Left renal cortex interstitium (tissue), 4 donors: ENCODE measurements at regions not wholly inside any gene's neighbourhood (a gene's known extent, or its start where the extent isn't known, plus 50 kb on each side); places are given as distances from the start of the nearest gene placed in this dataset.

Source experiments
- DNase-seq, 4 donors: peaks; one replicate each; pipeline ENCODE4 v3.0.0-alpha.2; 2013; ENCODE audit warnings: low read depth in 4 of 4, low spot score in 2 of 4, missing footprints in 1 of 4

DNA sequence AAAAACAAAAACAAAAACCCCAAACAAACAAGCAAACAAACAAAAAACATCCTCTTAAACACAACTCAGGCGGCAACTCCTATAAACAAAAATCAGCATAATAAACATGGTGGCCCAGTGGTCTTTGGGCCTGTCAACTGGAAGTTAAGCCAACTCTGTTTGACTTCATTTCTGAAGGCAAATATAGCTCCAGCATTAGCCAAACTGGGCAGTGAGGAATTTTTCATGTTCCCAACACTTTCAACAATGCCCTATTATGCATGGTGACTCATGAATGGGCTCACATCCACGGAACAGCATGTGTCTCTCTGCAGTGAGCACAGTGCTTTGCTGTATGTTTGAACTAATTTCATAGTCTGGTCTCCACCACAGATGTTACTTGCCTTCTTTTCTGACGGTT lies 143.9 kb upstream of the STC2 start:
- no peak for DNase-seq

- no peak for DNase-seq
Observed at GRCh38 chr5:173468821-173469251, 140.6 kb upstream of the STC2 start.

- no peak for DNase-seq
Observed at GRCh38 chr5:173466227-173466626, 138.0 kb upstream of the STC2 start.

DNA sequence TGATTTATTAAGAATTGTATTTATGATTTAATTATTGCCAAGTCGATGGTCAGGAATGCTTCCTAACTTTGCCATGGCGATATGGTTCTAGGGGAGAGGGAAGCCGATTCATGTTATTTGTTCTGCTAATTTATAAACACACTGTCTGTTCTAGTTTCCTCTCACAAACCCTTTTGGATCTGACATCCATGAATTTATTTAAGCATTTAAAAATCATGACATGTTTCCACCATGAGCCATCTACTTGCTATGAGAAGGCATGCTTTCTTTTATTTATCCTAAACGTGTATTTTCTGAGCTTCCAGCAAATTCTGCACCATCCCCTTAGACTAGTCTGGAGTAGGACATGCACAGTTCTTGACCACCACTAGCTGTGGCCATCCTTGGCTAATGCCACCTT lies 136.6 kb upstream of the STC2 start:
- no peak for DNase-seq

- DNase-seq: no peak
Observed at GRCh38 chr5:173463207-173463606, 135.0 kb upstream of the STC2 start.

DNA sequence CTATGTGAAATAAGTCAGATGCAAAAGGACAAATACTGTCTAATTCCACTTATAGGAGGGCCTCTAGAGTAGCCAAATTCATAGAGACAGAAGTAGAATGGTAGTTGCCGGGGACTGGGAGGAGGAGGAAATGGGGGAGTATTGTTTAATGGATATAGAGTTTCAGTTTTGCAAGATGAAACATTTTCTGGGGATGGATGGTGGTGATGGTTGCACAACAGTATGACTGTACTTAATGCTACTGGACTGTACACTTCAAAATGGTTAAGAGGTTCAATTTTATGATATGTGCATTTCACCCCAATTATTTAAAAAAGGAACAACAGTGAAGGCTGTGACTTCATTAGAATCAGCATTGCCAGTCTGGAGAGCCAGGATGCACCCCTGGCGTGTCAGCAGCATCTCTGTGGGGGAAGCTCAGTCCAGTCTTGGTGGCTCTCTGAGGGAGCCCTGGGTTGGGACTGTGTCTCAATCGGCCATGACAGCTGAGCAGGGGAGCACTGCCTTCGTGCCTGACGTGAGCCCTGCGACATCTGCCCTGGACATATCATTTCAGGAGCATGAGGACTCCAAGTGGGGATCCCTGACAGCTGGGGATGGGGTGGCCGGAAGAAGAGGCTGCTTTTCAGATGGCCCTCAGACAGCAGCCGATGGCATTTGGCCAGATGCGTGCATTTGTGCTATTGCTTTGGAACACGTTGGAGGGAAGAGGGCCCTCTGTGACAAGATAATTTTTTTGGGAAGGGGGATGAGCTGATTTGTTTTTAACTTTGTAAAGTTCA lies 130.8 kb upstream of the STC2 start:
- DNase-seq: no peak

- no peak for DNase-seq
Observed at GRCh38 chr5:173457482-173457881, 129.3 kb upstream of the STC2 start.

GRCh38 chr5:173456751-173457171 lies 128.5 kb upstream of the STC2 start:
- no peak for DNase-seq

- no peak for DNase-seq
Observed at GRCh38 chr5:173456181-173456580, 128.0 kb upstream of the STC2 start.

GRCh38 chr5:173455599-173455957 lies 127.4 kb upstream of the STC2 start:
- no peak for DNase-seq

DNA sequence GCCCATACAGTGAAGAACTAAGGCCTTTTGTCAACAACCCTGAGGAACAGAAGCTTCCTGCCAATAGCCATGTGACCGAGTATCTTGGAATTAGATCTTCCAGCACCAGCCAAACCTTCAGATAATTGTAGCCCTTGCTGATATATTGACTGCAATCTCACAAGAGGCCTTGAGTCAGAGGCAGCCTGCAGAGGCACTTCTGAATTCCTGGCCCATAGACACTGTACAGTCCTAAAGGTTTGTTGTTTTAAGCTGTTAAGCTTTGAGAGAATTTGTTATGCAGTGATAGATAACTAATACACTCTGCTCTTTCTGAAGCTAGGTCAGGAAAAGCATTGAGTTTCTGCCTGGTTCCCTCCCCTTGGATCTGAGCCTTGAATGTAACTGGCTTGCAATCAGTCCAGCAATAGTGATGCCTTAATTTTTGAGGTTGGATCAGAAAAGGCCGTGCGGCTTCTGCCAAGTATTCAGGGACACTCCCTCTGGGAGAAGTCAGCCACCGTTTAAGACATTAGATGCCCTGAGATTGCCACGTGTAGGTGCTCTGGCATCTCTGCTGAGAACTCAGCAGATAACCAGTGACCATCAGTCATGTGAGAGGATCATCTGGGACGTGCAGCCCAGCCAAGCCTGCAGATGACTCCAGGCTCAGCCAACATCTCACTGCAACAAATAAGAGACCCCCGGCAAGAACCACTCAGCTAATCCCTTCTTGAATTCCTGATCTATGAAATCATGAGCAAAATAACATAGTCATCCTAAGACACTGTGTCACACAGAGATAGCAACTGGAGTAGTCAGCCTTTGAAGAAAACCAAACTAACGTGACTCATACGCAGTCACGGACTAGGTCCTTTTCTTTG lies 126.8 kb upstream of the STC2 start:
- DNase-seq: no peak

GRCh38 chr5:173454361-173454735 lies 126.1 kb upstream of the STC2 start:
- DNase-seq: no peak

- no peak for DNase-seq
Observed at GRCh38 chr5:173453167-173453566, 125.0 kb upstream of the STC2 start.

GRCh38 chr5:173452119-173452905 lies 124.1 kb upstream of the STC2 start:
- DNase-seq: no peak

- no peak for DNase-seq
Observed at GRCh38 chr5:173451651-173452050, 123.4 kb upstream of the STC2 start.

DNA sequence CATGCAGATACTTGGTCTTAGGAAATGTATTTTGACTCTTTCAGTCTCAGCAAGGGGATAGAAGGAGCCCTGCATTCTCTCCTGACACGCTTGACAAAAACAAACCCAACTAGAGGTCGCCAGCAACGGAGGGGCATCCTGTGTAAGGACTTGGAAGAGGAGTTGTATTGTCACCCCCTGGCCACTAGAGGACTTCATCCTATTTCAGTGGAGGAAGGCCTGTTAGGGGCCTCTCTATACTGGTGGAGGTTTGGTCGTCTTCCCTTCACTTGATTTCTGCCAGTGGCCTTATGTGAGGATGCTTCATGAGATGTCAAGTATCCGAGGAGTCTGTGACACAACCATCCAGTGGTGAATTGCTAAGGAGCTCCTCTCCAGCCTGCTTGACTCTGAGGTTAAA lies 122.8 kb upstream of the STC2 start:
- no peak for DNase-seq

DNA sequence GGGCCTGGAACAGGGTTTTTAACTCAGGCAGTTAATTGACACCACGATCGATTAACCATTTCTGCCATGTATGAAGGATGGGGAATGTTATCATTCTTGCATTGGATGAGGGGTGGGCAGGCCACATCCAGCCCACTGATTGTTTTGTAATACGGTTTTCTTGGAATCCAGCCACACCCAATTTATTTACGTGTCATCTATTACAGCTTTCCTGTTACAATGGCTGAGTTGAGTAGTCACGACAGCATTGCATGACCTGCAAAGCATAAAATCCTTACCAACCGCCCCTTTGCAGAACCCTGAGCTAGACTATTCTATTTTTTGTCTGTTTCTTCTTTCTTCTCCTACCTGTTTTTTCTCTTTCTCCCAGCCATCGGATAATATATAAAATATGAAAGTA lies 122.0 kb upstream of the STC2 start:
- no peak for DNase-seq

GRCh38 chr5:173448856-173449255 lies 120.6 kb upstream of the STC2 start:
- DNase-seq: no peak

- no peak for DNase-seq
Observed at GRCh38 chr5:173443971-173444370, 115.8 kb upstream of the STC2 start.

DNA sequence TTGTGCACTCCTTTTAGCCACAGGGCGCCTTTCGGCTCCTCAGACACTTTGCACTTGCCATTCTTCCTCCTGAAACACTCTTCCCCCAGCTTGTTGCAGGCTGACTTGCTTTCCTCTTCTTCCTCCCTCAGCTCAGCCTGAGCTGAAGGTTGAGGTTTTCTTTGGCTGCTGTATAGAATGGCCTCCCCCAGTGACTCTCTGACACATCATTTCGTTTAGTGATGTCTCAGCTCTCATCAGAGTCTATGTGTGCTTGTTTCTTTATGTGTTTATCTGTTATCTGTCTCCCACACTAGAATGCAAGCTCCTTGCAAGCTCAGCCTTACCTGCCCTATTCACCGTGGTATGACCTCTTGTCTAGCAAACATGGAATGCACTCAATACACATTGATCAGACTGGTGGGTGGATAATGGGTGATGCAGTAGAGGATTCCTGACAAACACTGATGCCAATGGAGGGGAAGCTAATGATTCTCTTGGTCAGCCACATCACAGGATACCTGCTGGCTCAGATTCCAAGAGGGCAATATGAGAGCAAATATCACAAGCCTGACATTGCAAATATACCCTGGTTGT lies 112.9 kb upstream of the STC2 start:
- no peak for DNase-seq

DNA sequence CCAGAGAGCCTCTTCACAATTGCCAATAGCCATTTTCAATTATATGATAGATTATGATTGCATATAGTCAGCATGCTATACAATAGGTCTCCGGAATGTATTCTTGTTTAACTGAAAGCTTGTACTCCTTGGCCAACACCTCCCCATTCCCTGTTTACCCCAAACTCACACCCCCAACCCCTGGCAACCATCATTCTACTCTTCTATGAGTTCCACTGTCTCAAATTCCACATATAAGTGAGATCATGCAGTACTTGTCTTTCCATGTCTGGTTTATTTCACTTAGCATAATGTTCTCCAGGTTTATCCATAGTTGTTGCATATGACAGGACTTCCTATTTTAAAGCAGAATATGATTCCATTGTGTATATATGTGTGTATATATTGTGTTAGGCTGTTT lies 110.7 kb upstream of the STC2 start:
- DNase-seq: no peak
